HG02759 (cell line): ENCODE measurements at regions not wholly inside any gene's neighbourhood (a gene's known extent, or its start where the extent isn't known, plus 50 kb on each side); places are given as distances from the start of the nearest gene placed in this dataset.
A peak's percentile ranks its signal among the peaks of the same experiment; 100 is the strongest.

Experiments used
- ATAC-seq: cut with Tn5 transposase; IDR thresholded peaks from one replicate; pipeline ENCODE4 v1.9.1; 2021; ENCODE audit warnings: mild to moderate bottlenecking, moderate library complexity; ENCODE audit not compliant: unreplicated experiment

GRCh38 chr2:221282386-221282785 is 289.7 kb downstream of the EPHA4 start:
- no peak for ATAC-seq

- no peak for ATAC-seq
These were observed 288.1 kb downstream of the EPHA4 start for GRCh38 chr2:221283896-221284545.

GRCh38 chr2:221285148-221285547 is 287.0 kb downstream of the EPHA4 start:
- ATAC-seq, result no peak

DNA sequence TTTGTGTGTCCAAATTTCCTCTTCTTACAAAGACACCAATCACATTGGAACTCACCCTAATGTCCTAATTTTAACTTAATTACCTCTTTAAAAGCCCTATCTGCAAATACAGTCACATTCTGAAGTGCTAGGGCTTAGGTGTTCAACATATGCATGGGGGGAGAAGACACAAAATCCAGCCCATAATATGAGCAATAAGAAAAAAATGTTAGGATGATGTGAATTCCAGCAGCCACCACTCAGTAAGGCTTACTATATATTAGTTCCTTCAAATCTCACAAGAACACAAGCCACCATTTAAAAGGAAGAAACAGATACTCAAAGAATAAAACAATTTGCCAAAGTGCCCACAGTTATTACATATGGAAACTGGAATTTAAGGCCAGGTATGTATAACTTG is 285.7 kb downstream of the EPHA4 start:
- no peak for ATAC-seq

GRCh38 chr2:221289389-221289788 is 282.7 kb downstream of the EPHA4 start:
- ATAC-seq, result no peak

DNA sequence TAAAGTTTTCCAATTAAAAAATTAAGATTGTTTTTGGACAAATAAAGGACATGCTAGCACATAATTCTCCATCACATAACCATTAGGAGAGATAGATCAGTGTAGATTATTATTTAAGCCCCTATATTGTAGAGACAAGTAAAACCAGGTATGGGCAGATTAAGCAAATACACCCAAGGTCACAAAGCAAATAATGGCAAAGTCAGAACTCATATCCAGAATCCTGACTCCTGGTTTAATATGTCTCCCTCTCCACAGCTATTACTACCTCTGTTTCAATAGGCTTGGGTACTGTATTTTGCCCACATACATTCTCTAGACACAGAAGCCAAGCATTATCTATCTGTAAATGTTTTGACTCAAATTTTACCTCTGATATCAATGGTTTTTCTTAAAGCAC is 282.3 kb downstream of the EPHA4 start:
- ATAC-seq, result no peak

DNA sequence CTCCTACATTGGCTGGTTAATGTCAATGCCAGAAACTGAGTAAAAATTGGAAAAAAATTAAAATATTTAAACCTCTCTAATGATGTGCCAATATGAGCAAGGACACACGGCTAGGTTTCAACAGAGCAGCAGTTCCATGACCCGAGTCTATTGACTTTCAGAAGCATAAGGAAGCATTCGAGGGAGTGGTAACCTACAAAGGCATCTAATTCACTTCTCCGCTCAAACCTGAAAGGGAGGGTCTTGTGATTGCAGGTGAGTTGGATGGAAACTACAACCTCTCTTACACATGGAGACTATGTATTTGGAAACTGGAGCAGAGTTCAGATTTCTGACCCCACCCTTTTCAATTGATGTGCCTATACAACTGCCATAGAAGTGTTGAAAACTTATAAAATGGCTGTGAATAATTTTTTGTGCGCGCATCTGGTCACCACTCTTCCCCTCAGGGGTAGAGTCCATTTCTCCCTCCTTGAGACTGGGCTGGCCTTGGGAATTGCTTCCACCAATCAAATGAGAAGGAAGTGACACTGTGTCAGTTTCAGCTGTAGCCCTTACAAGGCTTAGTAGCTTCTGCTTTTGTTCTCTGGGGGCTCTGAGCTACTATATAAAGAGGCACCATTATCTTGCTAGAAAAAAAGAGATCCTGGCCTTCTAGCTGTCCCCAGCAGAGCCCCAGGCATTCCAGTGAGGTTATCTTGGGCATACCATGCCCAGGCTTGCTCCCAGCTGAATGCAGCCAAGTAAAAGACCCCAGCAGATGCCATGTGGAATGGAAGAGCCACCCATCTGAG is 278.0 kb downstream of the EPHA4 start:
- no peak for ATAC-seq

DNA sequence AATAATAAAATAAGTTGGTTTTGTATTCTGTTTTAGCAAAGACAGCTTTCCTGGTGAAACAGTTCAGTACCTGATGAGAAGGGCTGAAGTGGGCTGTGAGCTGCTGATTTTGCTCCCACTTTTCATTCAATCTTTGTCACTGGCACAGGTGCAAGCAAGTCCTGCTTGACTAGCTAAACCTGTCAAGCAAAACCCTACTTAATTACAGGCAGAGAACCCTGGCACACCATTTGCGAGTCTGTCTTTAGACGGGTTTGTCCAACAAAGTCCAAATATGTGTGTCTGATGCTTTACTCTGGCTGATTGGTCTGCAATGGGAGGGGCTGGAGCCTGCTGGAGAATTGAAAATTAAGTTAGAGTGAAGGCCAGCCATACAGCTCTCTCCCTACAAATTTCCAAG is 267.2 kb downstream of the EPHA4 start:
- no peak for ATAC-seq

- ATAC-seq, result no peak
These were observed 263.5 kb downstream of the EPHA4 start for GRCh38 chr2:221308507-221309066.

GRCh38 chr2:221309892-221310583 is 262.1 kb downstream of the EPHA4 start:
- no peak for ATAC-seq

GRCh38 chr2:221310730-221311129 is 261.4 kb downstream of the EPHA4 start:
- no peak for ATAC-seq

DNA sequence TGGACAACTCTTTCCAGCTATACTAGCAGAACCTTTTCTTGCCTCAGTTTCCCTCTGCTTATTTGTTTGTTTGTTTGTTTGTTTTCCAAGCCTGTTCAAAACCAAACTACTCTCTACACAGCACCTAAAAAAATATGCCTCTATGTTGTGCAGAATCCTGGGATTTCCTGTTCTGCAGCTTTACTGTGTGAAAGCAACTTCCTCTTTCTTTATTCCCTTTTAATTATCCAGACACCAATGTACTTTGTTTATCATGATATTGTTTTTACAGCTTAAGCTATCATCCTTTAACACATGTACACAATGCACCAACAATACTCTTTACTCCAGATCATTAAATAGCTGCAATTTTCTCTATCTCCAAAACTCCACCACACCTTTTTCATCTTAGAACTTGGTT is 259.5 kb downstream of the EPHA4 start:
- ATAC-seq, result no peak

- ATAC-seq, result no peak
These were observed 257.3 kb downstream of the EPHA4 start for GRCh38 chr2:221314786-221315185.

- no peak for ATAC-seq
These were observed 253.6 kb downstream of the EPHA4 start for GRCh38 chr2:221318376-221319130.

GRCh38 chr2:221322741-221323140 is 249.4 kb downstream of the EPHA4 start:
- no peak for ATAC-seq

- ATAC-seq, result peak; percentile 65
These were observed 248.6 kb downstream of the EPHA4 start for GRCh38 chr2:221323513-221323912.

DNA sequence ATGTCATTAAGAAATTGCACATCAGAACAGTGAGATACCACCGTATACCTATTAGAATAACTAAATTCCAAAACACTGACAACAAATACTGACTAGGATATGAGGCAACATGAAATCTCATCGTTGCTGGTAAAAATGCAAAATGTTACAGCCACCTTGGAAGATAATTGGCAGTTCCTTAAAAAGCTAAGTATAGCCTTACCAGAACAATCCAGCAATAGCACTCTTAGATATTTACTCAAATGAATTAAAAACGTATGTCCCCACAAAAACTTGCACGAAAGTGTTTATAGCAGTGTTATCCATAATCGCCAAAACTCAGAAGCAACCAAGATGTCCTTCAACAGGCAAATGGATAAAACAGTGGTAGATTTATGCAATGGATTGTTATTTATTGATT is 241.7 kb downstream of the EPHA4 start:
- ATAC-seq, result no peak

DNA sequence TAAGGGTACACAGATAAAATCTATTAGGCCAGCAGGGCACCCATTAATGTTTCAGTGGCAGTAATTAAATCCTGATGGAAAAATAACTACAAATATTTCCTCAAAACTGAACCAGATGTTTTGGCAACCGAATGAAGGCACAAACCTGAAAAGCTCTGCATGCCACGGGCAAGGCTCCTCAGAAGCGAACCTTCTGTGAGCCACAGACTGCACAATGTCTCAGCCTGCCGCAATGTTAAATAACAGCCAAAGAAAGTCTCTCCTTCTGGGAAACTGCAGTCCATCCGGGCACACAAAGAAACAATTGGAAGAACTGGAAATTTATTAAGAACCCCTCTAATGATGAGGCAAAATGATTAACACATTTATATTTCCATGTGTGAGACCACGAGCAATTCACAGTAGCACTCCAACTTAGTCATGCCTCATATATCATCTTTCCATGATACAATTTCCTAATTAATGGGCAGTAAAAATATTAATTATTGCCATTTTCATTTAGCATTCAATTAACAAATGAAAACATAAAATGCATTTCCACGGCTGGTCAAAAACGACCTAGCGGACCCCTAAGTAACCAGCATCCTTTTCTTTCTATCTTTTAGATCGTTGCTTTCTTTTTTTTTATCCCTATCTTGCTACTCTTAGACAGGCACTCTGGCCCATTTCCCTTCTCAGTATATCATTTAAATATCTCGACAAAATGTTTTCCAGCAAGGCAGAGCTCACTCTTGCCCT is 237.5 kb downstream of the EPHA4 start:
- ATAC-seq, result no peak

DNA sequence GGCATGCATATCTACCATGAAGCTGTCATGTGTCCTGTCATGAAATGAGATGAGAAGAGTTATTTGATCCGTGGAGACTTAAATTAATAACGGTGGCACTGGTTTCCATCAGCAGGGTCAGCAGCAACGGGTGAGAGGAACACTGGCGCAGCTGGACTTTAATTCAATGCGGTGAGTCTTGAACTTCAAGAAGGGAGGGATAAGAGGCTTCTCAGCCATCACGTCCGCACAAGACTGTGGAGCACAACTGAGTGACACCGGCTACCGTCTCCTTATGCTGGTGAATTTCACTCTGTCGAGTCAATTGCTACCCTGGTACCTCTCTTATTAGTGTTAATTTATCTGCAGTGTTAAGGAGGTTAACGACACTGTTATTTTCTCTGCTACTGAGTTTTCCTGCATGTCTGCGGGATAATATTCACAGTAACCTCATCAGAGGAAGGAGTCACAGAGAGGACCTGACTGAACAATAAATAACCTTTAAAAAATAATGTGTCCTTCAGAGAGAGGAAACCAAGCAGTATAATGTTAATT is 236.8 kb downstream of the EPHA4 start:
- no peak for ATAC-seq

DNA sequence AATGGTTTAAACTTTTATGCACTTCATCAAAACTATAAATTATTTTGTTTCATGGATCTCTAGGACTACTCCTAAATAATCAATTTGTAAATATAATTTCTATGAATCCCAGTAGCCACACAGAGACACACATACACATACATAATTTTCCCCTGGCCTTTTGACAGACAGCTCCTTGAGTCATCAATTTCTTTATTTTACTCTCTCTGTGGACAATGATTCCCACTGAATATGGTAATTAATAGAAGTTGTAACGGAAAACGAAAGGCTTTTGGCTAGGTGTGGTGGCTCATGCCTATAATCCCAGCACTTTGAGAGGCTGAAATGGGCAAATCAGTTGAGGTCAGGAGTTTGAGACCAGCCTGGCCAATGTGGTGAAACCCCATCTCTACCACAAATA is 235.1 kb downstream of the EPHA4 start:
- no peak for ATAC-seq
